ENCODE measurements at regions not wholly inside any gene's neighbourhood (a gene's known extent, or its start where the extent isn't known, plus 50 kb on each side); places are given as distances from the start of the nearest gene placed in this dataset.

GRCh38 chr2:56015711-56016115 lies 92.1 kb upstream of the EFEMP1 start:
- H3K4me3 ChIP-seq (ENCODE audit: control insufficient read depth, low read depth, low read length): no peak overlapping the region
- TF ChIP-seq CTCF (IDR thresholded peaks at IDR 0.05; ENCODE audit: control insufficient read depth, insufficient read depth, low read depth, low read length, missing control alignments): no peak
- DNase-seq (ENCODE audit: low read depth): no peak

GRCh38 chr2:56017784-56018183 lies 94.2 kb upstream of the EFEMP1 start:
- no peak for DNase-seq (ENCODE audit: low read depth)
- TF ChIP-seq CTCF (IDR thresholded peaks at IDR 0.05; ENCODE audit: control insufficient read depth, insufficient read depth, low read depth, low read length, missing control alignments): no peak
- no peak overlapping the region for H3K4me3 ChIP-seq (ENCODE audit: control insufficient read depth, low read depth, low read length)

GRCh38 chr2:56018267-56018666 lies 94.7 kb upstream of the EFEMP1 start:
- no peak overlapping the region for H3K4me3 ChIP-seq (ENCODE audit: control insufficient read depth, low read depth, low read length)
- TF ChIP-seq CTCF (IDR thresholded peaks at IDR 0.05; ENCODE audit: control insufficient read depth, insufficient read depth, low read depth, low read length, missing control alignments): no peak

GRCh38 chr2:56021136-56021474 lies 97.5 kb upstream of the EFEMP1 start:
- H3K4me3 ChIP-seq (ENCODE audit: control insufficient read depth, low read depth, low read length): no peak overlapping the region
- TF ChIP-seq CTCF (IDR thresholded peaks at IDR 0.05; ENCODE audit: control insufficient read depth, insufficient read depth, low read depth, low read length, missing control alignments): no peak
- no peak for DNase-seq (ENCODE audit: low read depth)

More at GRCh38 chr2:56018267-56018666, 94.7 kb upstream of the EFEMP1 start:
- DNase-seq (ENCODE audit: low read depth): no peak

GRCh38 chr2:56021579-56021978 lies 98.0 kb upstream of the EFEMP1 start:
- H3K4me3 ChIP-seq (ENCODE audit: control insufficient read depth, low read depth, low read length): no peak overlapping the region
- no peak for DNase-seq (ENCODE audit: low read depth)
- no peak for TF ChIP-seq CTCF (IDR thresholded peaks at IDR 0.05; ENCODE audit: control insufficient read depth, insufficient read depth, low read depth, low read length, missing control alignments)

- no peak for DNase-seq (ENCODE audit: low read depth)
- H3K4me3 ChIP-seq (ENCODE audit: control insufficient read depth, low read depth, low read length): no peak overlapping the region
- TF ChIP-seq CTCF (IDR thresholded peaks at IDR 0.05; ENCODE audit: control insufficient read depth, insufficient read depth, low read depth, low read length, missing control alignments): no peak
These were observed 102.0 kb upstream of the EFEMP1 start for GRCh38 chr2:56025469-56026193.

Data from AG09309 (cell line).